Endothelial cell of umbilical vein (primary cell): ENCODE measurements at regions not wholly inside any gene's neighbourhood (a gene's known extent, or its start where the extent isn't known, plus 50 kb on each side); places are given as distances from the start of the nearest gene placed in this dataset.

Experiments used
- BruUV-seq: library from RNA; stranded (reverse); fragments of 400-500 nt; replicated peaks from 2 replicates; lab custom pipeline; 2021; lab: Mats Ljungman, UMichigan
- CTCF ChIA-PET: fragments of 300-600, 350-600 bp; sonication (Branson Sonifier 250); formaldehyde crosslinking; loops from one replicate; lab custom pipeline; 2021; ENCODE audit warnings: antibody characterized with exemption, inconsistent platforms; lab: Charles Lee
- POLR2A ChIA-PET: fragments of 300-600, 350-600 bp; sonication (Branson Sonifier 250); formaldehyde crosslinking; loops from one replicate; lab custom pipeline; 2021; ENCODE audit warnings: antibody characterized with exemption, inconsistent platforms; lab: Charles Lee
- DNase-seq: peaks from one replicate; pipeline ENCODE4 v3.0.0-alpha.2; 2011; ENCODE audit warnings: low read depth, low spot score
- FAIRE-seq: peaks from 2 replicates; lab custom pipeline; 2011; peaks lifted over from hg19 to GRCh38; lab: Jason Lieb, UNC
- H2AFZ ChIP-seq: 2 replicates; pipeline ENCODE4 v1.6.0; 2012; ENCODE audit warnings: low read depth, low read length, control low read depth, inconsistent platforms
- H3K27ac ChIP-seq: 2 replicates; pipeline ENCODE4 v1.5.1; 2011; ENCODE audit warnings: low read depth, mild to moderate bottlenecking, control low read depth, low read length, moderate library complexity; ENCODE audit not compliant: insufficient read depth
- H3K27me3 ChIP-seq, 2 experiments: 2 replicates each; pipeline versions ENCODE4 v1.6.0 to v1.6.1; 2011; ENCODE audit warnings: low read length in 2 of 2, mixed read lengths in 1 of 2; ENCODE audit not compliant: control insufficient read depth in 2 of 2, insufficient read depth in 2 of 2
- H3K36me3 ChIP-seq, 2 experiments: 2 replicates in 1 of 2; 3 replicates in 1 of 2; pipeline ENCODE4 v1.5.1; 2011; ENCODE audit warnings: low read length in 2 of 2, mild to moderate bottlenecking in 1 of 2, moderate library complexity in 1 of 2; ENCODE audit not compliant: control insufficient read depth in 2 of 2, insufficient read depth in 2 of 2; ENCODE audit errors: extremely low read depth in 1 of 2
- H3K4me1 ChIP-seq: 3 replicates; pipeline ENCODE4 v1.5.1; 2011; ENCODE audit warnings: mild to moderate bottlenecking, low read length; ENCODE audit not compliant: control insufficient read depth, insufficient read depth; ENCODE audit errors: extremely low read depth
- H3K4me2 ChIP-seq: 2 replicates; pipeline ENCODE4 v1.6.1; 2011; ENCODE audit warnings: low read length, control low read depth, mixed read lengths; ENCODE audit not compliant: insufficient read depth
- H3K4me3 ChIP-seq, 3 experiments: fragments of 200-600 bp in 1 of 3; sonication (generic), shearing (Covaris generic) in 1 of 3; replicated peaks in 1 of 3; 2 replicates each; pipeline ENCODE4 v1.5.1; 2011 to 2016; ENCODE audit warnings: control low read depth in 3 of 3, low read length in 3 of 3, mild to moderate bottlenecking in 2 of 3, inconsistent platforms in 1 of 3, low read depth in 1 of 3, moderate library complexity in 1 of 3; ENCODE audit not compliant: insufficient read depth in 1 of 3
- H3K79me2 ChIP-seq: 2 replicates; pipeline ENCODE4 v1.6.0; 2012; ENCODE audit warnings: low read length, inconsistent platforms; ENCODE audit not compliant: control insufficient read depth, insufficient read depth
- H3K9ac ChIP-seq: replicated peaks from 2 replicates; pipeline ENCODE3; 2011; ENCODE audit warnings: low read length, control low read depth; ENCODE audit not compliant: insufficient read depth; ENCODE audit errors: extremely low read depth
- H3K9me1 ChIP-seq: replicated peaks from 3 replicates; pipeline ENCODE4 v1.6.0; 2011; ENCODE audit warnings: mild to moderate bottlenecking, low read length; ENCODE audit not compliant: control insufficient read depth, insufficient read depth; ENCODE audit errors: extremely low read depth
- H3K9me3 ChIP-seq: replicated peaks from 2 replicates; pipeline ENCODE4 v1.5.1; 2012; ENCODE audit warnings: low read length, inconsistent platforms; ENCODE audit not compliant: control insufficient read depth, insufficient read depth
- H4K20me1 ChIP-seq: replicated peaks from 2 replicates; pipeline ENCODE3; 2011; ENCODE audit warnings: mild to moderate bottlenecking, low read length; ENCODE audit not compliant: control insufficient read depth, insufficient read depth; ENCODE audit errors: extremely low read depth
- EZH2 ChIP-seq: IDR thresholded peaks from 2 replicates; pipeline ENCODE4 v1.6.1; 2012; ENCODE audit warnings: borderline replicate concordance, low read depth, mild to moderate bottlenecking, moderate library complexity, low read length, inconsistent platforms; ENCODE audit not compliant: severe bottlenecking
- FOS ChIP-seq: IDR thresholded peaks from 2 replicates; pipeline ENCODE4 v1.6.1; 2011; ENCODE audit warnings: mild to moderate bottlenecking, low read length, moderate library complexity, borderline replicate concordance; ENCODE audit not compliant: insufficient read depth
- GATA2 ChIP-seq: IDR thresholded peaks from 2 replicates; pipeline ENCODE4 v1.7.0; 2011; ENCODE audit warnings: low read depth, mild to moderate bottlenecking, moderate library complexity, mixed read lengths, low read length; ENCODE audit not compliant: insufficient read length, insufficient read depth
- JUN ChIP-seq: IDR thresholded peaks from 2 replicates; pipeline ENCODE4 v1.6.1; 2011; ENCODE audit warnings: borderline replicate concordance, low read depth; ENCODE audit not compliant: insufficient read length, insufficient read depth
- MYC ChIP-seq: IDR thresholded peaks from one replicate; pipeline ENCODE4 v1.6.1; 2011; ENCODE audit warnings: mild to moderate bottlenecking, low read depth, low read length
- POLR2A ChIP-seq: IDR thresholded peaks from 2 replicates; pipeline ENCODE4 v1.6.1; 2012; ENCODE audit warnings: low read depth, mild to moderate bottlenecking, control low read depth, low read length
- POLR2AphosphoS5 ChIP-seq: IDR thresholded peaks from 2 replicates; pipeline ENCODE4 v1.6.1; 2012; ENCODE audit warnings: low read depth, mild to moderate bottlenecking, control low read depth, low read length, moderate library complexity; ENCODE audit not compliant: insufficient read depth
- dilution Hi-C: fragments of 300-500 bp; cut with MboI; formaldehyde crosslinking; loops from one replicate; pipeline ENCODE4 v1.15.0; 2019; ENCODE audit warnings: low sequenced_read_pairs; ENCODE audit not compliant: extremely low pct_ligation_motif_present
- intact Hi-C: fragments of 100-400 bp; cut with micrococcal nuclease; formaldehyde crosslinking; loops from one replicate; pipeline ENCODE4 v1.10.0; 2022
- TF ChIP-seq, protein P1 (sequence below): IDR thresholded peaks from 2 replicates; pipeline ENCODE4 v1.6.1; 2011; ENCODE audit not compliant: insufficient read depth, insufficient read length
- TF ChIP-seq, protein P2 (sequence below), 2 donors: IDR thresholded peaks; 1 replicate in 1 of 2; 2 replicates in 1 of 2; pipeline ENCODE4 v1.5.1; 2011; ENCODE audit warnings: low read length in 2 of 2, mild to moderate bottlenecking in 2 of 2, moderate library complexity in 2 of 2, control low read depth in 1 of 2, inconsistent platforms in 1 of 2, low read depth in 1 of 2; ENCODE audit not compliant: insufficient read depth in 1 of 2; ENCODE audit errors: extremely low read depth in 1 of 2

DNA sequence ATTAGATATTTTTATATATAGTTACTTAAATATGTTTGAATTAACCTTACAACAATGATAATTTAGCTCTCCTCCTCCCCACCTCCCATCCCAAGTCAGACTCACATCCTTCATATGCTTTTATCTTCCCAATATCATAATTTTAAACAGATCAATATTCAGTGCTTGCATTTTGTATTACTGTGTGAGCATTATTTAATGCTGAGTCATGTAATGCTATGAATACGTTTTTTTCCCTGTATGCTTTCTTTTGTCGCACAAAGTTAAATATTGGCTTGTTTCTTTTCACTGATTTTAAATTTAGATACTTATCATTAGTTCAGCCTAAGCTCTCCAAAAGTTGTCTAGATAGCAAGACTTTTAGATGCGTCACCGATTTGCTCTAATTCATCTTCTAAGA is 471.6 kb upstream of the SGO1 start:
- intact Hi-C loops: no loop called here
- Histone ChIP-seq H2AFZ (no peak overlapping the region), H3K4me3 (no peak overlapping the region), H3K4me1 (no peaks in the 10 kb centered on the region), H3K9me3 (no peaks in the 10 kb centered on the region), H3K27ac (no peak overlapping the region), H4K20me1 (no peaks in the 10 kb centered on the region), H3K27me3 (no peaks in the 10 kb centered on the region), H3K4me2 (no peak overlapping the region), H3K36me3 (no peaks in the 10 kb centered on the region), H3K79me2 (no peaks in the 10 kb centered on the region), H3K9me1 (no peaks in the 10 kb centered on the region), H3K9ac (no peak overlapping the region)
- TF ChIP-seq JUN (no peak), EZH2 (no peak), GATA2 (no peak), POLR2AphosphoS5 (no peak), MYC (no peak), FOS (no peak), POLR2A (no peak)
- TF ChIP-seq, protein P1, sequence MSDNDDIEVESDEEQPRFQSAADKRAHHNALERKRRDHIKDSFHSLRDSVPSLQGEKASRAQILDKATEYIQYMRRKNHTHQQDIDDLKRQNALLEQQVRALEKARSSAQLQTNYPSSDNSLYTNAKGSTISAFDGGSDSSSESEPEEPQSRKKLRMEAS: no peak
- TF ChIP-seq, protein P2, sequence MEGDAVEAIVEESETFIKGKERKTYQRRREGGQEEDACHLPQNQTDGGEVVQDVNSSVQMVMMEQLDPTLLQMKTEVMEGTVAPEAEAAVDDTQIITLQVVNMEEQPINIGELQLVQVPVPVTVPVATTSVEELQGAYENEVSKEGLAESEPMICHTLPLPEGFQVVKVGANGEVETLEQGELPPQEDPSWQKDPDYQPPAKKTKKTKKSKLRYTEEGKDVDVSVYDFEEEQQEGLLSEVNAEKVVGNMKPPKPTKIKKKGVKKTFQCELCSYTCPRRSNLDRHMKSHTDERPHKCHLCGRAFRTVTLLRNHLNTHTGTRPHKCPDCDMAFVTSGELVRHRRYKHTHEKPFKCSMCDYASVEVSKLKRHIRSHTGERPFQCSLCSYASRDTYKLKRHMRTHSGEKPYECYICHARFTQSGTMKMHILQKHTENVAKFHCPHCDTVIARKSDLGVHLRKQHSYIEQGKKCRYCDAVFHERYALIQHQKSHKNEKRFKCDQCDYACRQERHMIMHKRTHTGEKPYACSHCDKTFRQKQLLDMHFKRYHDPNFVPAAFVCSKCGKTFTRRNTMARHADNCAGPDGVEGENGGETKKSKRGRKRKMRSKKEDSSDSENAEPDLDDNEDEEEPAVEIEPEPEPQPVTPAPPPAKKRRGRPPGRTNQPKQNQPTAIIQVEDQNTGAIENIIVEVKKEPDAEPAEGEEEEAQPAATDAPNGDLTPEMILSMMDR (IDR thresholded peaks at IDR 0.05; ENCODE audit: extremely low read depth in 1 of 2, insufficient read depth in 1 of 2, low read depth in 1 of 2, low read length in 2 of 2): no peak
- DNase-seq (no peak), FAIRE-seq (no peak)
- ChIA-PET CTCF (interaction anchor here (1.2 to 1.3 kb wide), 2 partner anchors 15 to 17 kb away, joined by 3 read pairs; no protein-coding TSS in a partner anchor), POLR2A (no interaction called here)
- dilution Hi-C loops: no loop called here
- no TSS peak for BruUV-seq
